ENCODE measurements at regions not wholly inside any gene's neighbourhood (a gene's known extent, or its start where the extent isn't known, plus 50 kb on each side); places are given as distances from the start of the nearest gene placed in this dataset.

GRCh38 chr18:73859837-73860397 is 287.7 kb downstream of the FBXO15 start:
- DNase-seq, result peak in 1 of 56 donors; percentile 2

- no peak for DNase-seq
Observed at GRCh38 chr18:73852789-73853549, 294.7 kb downstream of the FBXO15 start.

DNA sequence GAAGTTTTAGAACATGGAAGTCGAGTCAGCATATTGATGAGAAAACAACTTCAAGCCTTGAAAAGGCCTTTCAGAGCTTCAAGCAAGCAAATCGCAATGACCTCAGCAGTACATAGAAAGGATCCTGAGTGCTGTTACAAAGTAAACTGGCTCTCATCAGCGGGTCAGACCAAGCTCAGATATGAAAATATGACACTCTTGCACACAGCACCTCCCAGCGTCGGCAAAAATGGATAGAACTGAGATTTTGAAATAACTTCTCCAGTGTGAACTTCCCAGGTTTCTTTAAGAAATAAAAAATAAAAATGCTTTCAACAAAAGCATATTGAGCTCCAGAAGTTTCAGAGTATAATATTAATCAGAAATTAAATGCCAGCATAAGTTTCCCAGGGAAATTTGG is 296.9 kb downstream of the FBXO15 start:
- no peak for DNase-seq

DNA sequence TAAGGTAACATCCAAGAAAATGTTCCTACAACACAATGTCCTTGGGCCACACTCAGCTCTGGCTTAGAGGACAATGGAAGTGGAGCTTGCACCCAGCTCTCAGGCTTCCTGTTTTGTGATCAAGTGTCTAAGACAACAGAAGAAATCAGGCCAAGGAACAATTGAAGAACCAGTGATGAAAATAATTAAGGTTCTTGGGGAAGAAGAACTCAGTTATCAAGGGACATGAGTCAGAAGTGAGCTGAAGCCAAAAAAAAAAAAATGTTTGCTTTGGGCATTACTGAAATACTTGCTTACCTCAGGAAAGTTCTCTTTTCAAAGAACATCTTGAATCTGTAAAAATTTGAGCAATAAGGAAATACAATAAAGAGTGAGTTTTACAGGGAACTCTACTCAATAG is 299.0 kb downstream of the FBXO15 start:
- DNase-seq, result no peak

- no peak for DNase-seq
Observed at GRCh38 chr18:73843455-73843854, 304.2 kb downstream of the FBXO15 start.

GRCh38 chr18:73842795-73843394 is 304.7 kb downstream of the FBXO15 start:
- DNase-seq, result peak in 29 of 56 donors; percentile 4 to 72 (median 30)

DNA sequence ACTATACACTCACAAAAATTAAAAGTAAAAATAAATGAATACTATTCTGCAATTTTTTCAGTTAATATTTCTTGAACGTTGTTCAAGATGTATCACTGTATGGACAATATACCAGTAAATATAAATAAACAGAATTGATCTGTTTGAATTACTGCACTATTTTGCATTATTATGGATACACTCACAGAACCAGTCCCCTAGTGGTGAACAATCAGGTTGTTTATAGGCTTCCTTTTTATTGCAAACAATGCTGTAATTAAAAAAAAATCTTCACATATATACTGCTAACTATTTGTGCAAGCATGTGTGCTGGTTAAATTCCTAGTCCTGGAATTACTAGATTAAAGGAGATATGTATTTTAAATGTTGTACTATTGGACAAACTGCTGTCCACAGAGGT is 306.0 kb downstream of the FBXO15 start:
- DNase-seq, result no peak

- DNase-seq, result peak in 14 of 56 donors; percentile 2 to 56 (median 19)
Observed at GRCh38 chr18:73840319-73840945, 307.2 kb downstream of the FBXO15 start.

DNA sequence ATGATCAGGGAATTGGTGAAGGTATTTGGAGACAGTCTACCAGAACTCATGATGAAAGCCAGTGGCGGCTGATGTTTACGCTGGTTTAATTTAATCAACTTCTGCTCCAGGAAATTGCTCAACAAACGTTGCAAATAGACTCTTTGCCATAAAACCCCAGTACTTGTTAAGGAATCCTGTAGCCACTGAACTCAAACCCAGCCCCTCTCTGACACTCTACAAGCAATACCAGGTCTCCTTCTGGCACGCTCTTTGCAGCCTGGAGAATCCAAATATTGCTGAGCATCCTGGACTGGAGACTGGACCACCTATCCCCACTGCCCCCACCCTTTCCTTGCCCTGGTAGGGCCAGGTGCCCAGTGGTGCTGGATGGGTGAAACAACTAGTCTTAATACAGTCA is 308.2 kb downstream of the FBXO15 start:
- DNase-seq, result no peak

GRCh38 chr18:73838107-73838506 is 309.5 kb downstream of the FBXO15 start:
- DNase-seq, result no peak

DNA sequence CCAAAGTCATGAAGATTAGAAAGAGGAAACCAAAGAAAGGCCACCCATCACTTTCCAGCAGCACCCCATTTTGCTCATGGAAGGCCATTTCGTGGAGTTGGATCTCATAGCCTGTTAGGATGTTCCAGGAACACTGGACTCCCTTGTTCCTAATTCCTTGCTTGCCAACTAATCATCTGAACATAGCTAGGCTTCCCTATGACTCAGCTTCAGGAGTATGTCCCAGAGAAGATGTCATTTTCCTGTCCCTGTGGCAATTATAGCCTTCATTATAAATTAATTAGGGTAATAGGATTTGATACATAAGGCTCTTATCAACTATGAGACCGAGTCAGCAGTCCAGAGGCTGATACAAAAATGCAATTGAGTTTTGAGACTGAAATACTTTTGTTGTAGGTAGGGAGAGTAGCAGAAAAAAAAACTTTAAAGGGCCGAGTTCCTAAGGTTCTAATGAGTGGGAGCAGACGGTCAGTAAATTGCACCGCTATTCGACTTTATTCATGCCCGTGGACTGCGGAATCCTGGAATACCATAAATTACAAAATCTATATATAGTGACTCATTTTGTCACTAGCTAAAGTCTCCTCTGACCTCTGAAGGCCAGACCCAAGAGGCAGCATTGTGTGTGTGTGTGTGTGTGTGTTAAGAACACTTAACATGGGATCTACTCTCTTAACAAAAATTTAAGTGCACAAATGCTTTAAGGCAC is 311.8 kb downstream of the FBXO15 start:
- no peak for DNase-seq

DNA sequence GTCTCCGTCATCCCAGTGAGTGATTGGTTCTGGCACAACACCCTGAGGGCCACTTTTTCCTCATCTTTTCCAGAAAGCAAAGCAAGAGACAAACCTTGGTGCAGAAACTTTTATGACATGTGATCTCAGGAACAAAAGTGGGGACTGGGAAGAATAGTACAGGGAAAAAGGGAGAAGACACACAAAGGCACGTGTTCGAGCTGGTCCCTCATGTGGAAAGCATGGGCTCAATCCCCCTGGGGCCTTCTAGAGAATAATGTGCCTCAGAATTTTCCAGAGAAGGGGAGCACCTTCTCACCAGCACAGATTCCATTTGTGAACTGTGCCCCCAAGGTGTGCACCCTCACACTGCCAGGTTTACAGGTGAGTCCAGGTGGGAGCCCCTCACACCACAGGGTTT is 312.6 kb downstream of the FBXO15 start:
- DNase-seq, result no peak

DNA sequence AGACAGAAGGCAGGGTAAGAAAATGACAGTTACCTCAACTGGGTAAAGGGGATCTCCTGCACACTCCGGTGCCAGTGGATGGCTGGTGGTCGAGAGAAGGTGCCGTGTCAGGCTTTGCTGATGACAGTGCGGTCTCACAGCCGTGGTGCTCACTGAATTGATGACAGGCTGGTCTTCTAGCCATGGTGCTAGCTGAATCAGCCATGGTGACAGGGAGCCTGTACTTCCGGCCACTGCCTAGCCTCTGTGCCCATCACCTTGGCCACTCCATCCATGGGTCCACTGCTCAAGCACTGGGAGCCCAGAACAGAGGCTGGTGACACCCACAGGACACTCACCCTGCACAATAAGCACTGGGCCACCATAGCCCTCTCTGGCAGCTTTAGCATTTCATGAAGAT is 315.9 kb downstream of the FBXO15 start:
- no peak for DNase-seq

- DNase-seq, result no peak
Observed at GRCh38 chr18:73829146-73829545, 318.5 kb downstream of the FBXO15 start.

DNA sequence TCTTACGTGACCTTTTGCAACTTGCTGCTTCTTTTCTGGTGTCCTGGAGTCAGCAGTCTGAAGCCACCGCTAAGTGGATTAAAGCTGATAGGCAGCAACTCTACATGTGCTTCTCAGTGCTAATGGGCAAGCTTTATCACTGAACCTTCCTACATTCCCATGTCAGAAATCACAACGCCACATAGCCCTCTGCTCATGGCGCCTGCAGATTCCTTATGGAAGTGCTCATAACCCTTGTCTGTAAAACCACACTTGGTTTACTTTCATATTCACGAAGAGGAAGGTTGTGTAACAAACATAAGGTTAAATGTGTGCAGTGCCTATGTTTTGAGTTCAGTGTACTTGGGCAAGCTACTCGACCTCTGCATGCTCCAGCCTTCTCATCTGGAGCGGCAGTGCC is 319.8 kb downstream of the FBXO15 start:
- no peak for DNase-seq

GRCh38 chr18:73826098-73826497 is 321.5 kb downstream of the FBXO15 start:
- DNase-seq, result no peak

- DNase-seq, result no peak
Observed at GRCh38 chr18:73824671-73825070, 323.0 kb downstream of the FBXO15 start.

DNA sequence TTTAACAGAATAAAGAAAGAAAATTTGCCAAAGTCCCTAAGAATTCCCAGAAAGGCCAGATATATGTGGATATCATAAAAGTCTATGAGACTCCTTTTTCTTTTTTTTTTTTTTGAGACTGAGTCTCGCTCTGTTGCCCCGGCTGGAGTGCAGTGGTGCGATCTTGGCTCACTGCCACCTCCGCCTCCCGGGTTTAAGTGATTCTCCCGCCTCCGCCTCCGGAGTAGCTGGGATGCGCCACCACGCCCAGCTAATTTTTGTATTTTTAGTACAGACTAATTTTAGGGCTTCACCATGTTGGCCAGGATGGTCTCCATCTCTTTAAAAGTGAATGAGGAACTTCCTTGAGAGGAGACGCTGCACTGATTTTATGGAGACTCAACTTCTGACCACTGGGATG is 335.2 kb downstream of the FBXO15 start:
- no peak for DNase-seq

DNA sequence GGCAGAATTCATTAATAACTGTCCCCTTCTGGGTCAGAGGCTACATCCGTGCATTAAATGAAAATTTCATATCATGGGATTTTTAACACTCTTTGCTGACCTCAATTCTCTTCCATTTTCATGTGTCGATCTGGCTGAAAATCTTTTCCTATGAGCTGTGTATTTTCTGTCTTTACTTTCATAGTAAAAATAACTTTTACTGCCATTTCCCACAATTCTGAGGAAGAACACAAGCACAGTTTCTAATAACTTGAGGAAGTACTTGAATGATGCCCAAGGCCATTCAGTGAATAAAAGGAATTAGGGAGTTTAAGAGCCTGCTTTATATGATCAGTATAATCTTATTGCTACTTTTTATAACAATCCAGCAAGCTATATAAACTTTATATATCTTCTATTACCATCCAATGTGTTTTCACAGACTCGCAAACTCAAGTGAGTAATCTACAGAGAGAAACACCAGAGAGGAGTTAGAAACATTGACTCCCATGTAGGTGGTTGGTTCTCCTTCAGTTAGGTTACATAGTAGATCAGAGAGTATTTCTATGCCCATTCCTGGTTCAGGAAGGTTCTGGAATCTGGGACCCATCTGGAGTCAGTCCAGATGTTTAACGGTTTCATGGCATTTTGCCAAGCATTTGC is 340.0 kb downstream of the FBXO15 start:
- DNase-seq, result no peak

GRCh38 chr18:73805991-73806390 is 341.6 kb downstream of the FBXO15 start:
- DNase-seq, result no peak

DNA sequence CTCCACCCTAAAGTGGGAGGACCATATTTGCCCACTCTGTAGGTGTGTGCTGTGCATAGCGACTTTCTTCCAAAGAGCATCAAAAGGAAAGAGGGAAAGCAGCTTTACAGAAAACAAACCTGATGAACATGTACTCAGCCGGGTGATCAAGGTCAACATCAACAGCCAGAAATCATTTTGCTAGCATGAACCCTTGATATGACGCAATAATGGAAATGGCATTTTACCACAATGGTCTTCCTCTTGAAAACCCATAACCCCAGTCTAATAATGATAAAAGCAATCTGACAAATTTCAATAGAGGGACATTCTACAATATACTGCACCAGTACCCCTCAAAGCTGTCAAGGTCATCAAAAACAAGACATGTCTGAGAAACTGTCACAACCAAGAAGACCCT is 350.2 kb downstream of the FBXO15 start:
- no peak for DNase-seq
